Brain microvascular endothelial cell (primary cell): ENCODE measurements at regions not wholly inside any gene's neighbourhood (a gene's known extent, or its start where the extent isn't known, plus 50 kb on each side); places are given as distances from the start of the nearest gene placed in this dataset.
A peak's percentile ranks its signal among the peaks of the same experiment; 100 is the strongest.
"Not testable (repeated sequence)": the region's sequence is repeated elsewhere in the genome, so short reads cannot be mapped to it uniquely, and the experiment has no call there.

ENCODE experiments used
- DNase-seq: peaks from one replicate; pipeline ENCODE4 v3.0.0-alpha.2; 2020
- H3K27ac ChIP-seq: fragments of 250-450 bp; sonication (Bioruptor Pico); 2 replicates; pipeline ENCODE4 v1.5.1; 2020; ENCODE audit warnings: mild to moderate bottlenecking, moderate library complexity
- H3K27me3 ChIP-seq: fragments of 250-450 bp; sonication (Bioruptor Pico); replicated peaks from 2 replicates; pipeline ENCODE4 v1.5.1; 2020; ENCODE audit warnings: mild to moderate bottlenecking
- H3K36me3 ChIP-seq: fragments of 250-450 bp; sonication (Bioruptor Pico); replicated peaks from 2 replicates; pipeline ENCODE4 v1.5.1; 2020; ENCODE audit warnings: mild to moderate bottlenecking
- H3K4me3 ChIP-seq: 2 replicates; pipeline ENCODE4 v1.5.1; 2011; ENCODE audit warnings: low read depth, mild to moderate bottlenecking, control low read depth, low read length, moderate library complexity
- CTCF ChIP-seq: IDR thresholded peaks from 2 replicates; pipeline ENCODE4 v1.5.1; 2011; ENCODE audit warnings: low read depth, mild to moderate bottlenecking, moderate library complexity, low read length, control low read depth, inconsistent platforms; ENCODE audit errors: missing control alignments
- in situ Hi-C: cut with HindIII; loops from 2 replicates; pipeline ENCODE4 v1.10.0; 2017; ENCODE audit warnings: low sequenced_read_pairs, low pct_ligation_motif_present

GRCh38 chr11:13216019-13216710 lies 61.4 kb upstream of the BMAL1 start:
- Histone ChIP-seq H3K27ac (peak overlapping the region; percentile 98), H3K27me3 (no peaks in the 10 kb centered on the region), H3K4me3 (peak overlapping the region; percentile 34), H3K36me3 (no peaks in the 10 kb centered on the region)
- TF ChIP-seq CTCF, result no peak
- in situ Hi-C loops, result loop anchor here (25.0 kb wide), 1 partner anchor 121 kb away; no protein-coding TSS in a partner anchor
- peak; percentile 97 for DNase-seq

GRCh38 chr11:13216711-13217075 lies 60.9 kb upstream of the BMAL1 start:
- in situ Hi-C loops, result loop anchor here (25.0 kb wide), 1 partner anchor 121 kb away; no protein-coding TSS in a partner anchor
- no peaks in the 10 kb centered on the region for H3K27me3 ChIP-seq
- no peak for TF ChIP-seq CTCF
- no peak for DNase-seq
- H3K4me3 ChIP-seq, result no peak overlapping the region
- peak overlapping the region; percentile 98 for H3K27ac ChIP-seq
- H3K36me3 ChIP-seq, result no peaks in the 10 kb centered on the region

GRCh38 chr11:13218685-13219084 lies 58.9 kb upstream of the BMAL1 start:
- not testable (repeated sequence) for H3K27me3 ChIP-seq, H3K4me3 ChIP-seq
- in situ Hi-C loops, result loop anchor here (25.0 kb wide), 1 partner anchor 119 kb away; no protein-coding TSS in a partner anchor

GRCh38 chr11:13220148-13220547 lies 57.4 kb upstream of the BMAL1 start:
- H3K27ac ChIP-seq, result no peak overlapping the region
- in situ Hi-C loops, result loop anchor here (25.0 kb wide), 1 partner anchor 117 kb away; no protein-coding TSS in a partner anchor
- DNase-seq, result no peak
- no peak overlapping the region for H3K4me3 ChIP-seq
- TF ChIP-seq CTCF, result no peak
- H3K27me3 ChIP-seq, result no peaks in the 10 kb centered on the region
- H3K36me3 ChIP-seq, result no peaks in the 10 kb centered on the region

More at GRCh38 chr11:13218685-13219084, 58.9 kb upstream of the BMAL1 start:
- DNase-seq, H3K27ac ChIP-seq, H3K36me3 ChIP-seq: not testable (repeated sequence)

GRCh38 chr11:13221722-13222121 lies 55.9 kb upstream of the BMAL1 start:
- Histone ChIP-seq H3K27ac (no peak overlapping the region), H3K27me3 (no peaks in the 10 kb centered on the region), H3K36me3 (no peaks in the 10 kb centered on the region), H3K4me3 (no peak overlapping the region)
- in situ Hi-C loops, result loop anchor here (25.0 kb wide), 1 partner anchor 116 kb away; no protein-coding TSS in a partner anchor
- no peak for DNase-seq
- no peak for TF ChIP-seq CTCF

- DNase-seq, result no peak
- Histone ChIP-seq H3K27me3 (no peaks in the 10 kb centered on the region), H3K4me3 (no peak overlapping the region), H3K27ac (no peak overlapping the region), H3K36me3 (no peaks in the 10 kb centered on the region)
- TF ChIP-seq CTCF, result no peak
- in situ Hi-C loops, result loop anchor here (25.0 kb wide), 1 partner anchor 115 kb away; no protein-coding TSS in a partner anchor
These were observed 55.3 kb upstream of the BMAL1 start for GRCh38 chr11:13222285-13222684.
